Bone marrow (tissue), 2 donors: ENCODE measurements at regions not wholly inside any gene's neighbourhood (a gene's known extent, or its start where the extent isn't known, plus 50 kb on each side); places are given as distances from the start of the nearest gene placed in this dataset.

Experiments used
- DNase-seq, 2 donors: peaks; one replicate each; lab custom pipeline; 2025; lab: John Stamatoyannopoulos, UW

DNA sequence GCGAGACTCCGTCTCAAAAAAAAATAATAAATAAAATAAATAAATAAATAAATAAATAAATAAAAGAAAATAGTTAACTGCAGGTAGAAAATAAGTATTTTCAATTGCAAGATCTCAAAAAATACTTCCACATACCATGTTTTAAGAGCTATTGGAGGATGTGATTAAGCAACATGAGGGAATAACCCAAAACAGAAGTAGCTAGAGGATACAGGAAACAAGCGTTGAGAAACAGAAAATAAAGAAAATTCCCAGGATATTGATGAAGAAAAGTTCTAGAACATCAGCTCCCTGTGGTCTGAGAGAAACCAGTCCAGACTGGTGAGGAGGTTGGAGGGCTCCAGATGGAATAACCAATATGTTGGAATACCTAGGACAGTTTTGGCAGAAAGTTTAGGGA, 57.3 kb upstream of the RND3 start:
- no peak for DNase-seq

DNA sequence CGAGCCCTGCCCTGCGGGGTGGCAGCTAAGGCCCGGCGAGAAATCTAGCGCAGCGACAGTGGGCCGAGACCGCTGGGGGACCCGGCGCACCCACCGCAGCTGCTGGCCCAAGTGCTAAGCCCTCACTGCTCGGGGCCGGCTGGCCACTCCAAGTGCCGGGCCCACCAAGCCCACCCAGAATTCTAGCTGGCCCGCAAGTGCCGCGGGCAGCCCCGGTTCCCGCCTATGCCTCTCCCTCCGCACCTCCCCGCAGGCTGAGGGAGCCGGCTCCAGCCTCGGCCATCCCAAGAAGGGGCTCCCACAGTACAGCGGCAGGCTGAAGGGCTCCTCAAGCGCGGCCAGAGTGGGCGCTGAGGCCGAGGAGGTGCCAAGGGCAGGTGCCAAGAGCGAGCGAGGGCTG, 55.2 kb upstream of the RND3 start:
- DNase-seq = no peak

- DNase-seq = no peak
Observed at GRCh38 chr2:150542172-150542571, 54.7 kb upstream of the RND3 start.

DNA sequence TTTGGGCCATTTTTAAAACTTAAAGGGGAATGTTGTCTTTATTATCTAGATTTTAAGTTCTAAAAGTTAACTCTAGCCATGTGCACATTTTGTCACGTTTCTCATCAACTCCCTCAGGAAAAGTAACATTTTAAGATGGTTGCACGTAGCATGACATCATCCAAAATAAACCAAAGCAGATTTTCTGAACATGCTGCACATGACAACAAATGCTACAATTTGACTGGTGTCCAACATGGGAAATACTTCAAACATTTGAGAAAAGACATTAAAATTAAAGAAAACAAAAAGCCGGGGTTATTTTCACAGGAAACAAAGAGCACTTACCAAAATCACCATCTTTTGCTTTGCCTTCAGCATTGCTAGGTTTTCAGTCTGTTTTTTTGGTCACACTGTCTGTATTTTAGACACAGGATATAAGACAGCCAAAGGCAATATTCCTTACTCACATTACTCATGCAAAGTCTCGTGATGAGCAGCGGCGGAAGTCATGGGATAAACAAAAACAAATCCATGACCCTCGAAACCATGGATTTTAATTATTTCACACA, 51.3 kb upstream of the RND3 start:
- DNase-seq = no peak
